A673 (cell line): ENCODE measurements at regions not wholly inside any gene's neighbourhood (a gene's known extent, or its start where the extent isn't known, plus 50 kb on each side); places are given as distances from the start of the nearest gene placed in this dataset.

Experiments
- BruUV-seq: library from RNA; stranded (reverse); fragments of 400-500 nt; replicated peaks from 2 replicates; lab custom pipeline; 2021; lab: Mats Ljungman, UMichigan
- CTCF ChIA-PET: fragments of 300-600 bp; sonication (Branson Sonifier 250); formaldehyde crosslinking; loops from one replicate; lab custom pipeline; 2022; ENCODE audit warnings: antibody characterized with exemption; lab: Charles Lee
- POLR2A ChIA-PET: fragments of 300-600 bp; sonication (Branson Sonifier 250); formaldehyde crosslinking; loops from one replicate; lab custom pipeline; 2022; ENCODE audit warnings: antibody characterized with exemption; ENCODE audit not compliant: low non-redundant PET; lab: Charles Lee
- DNase-seq: peaks from one replicate; pipeline ENCODE4 v3.0.0-alpha.2; 2015; ENCODE audit warnings: low spot score
- H3K27ac ChIP-seq: fragments of 200-600 bp; sonication (generic); 2 replicates; pipeline ENCODE4 v1.5.1; 2016; ENCODE audit warnings: mixed run types, low read depth, mild to moderate bottlenecking, mixed read lengths, antibody characterized with exemption, low read length; ENCODE audit not compliant: poor library complexity, severe bottlenecking
- H3K27me3 ChIP-seq: fragments of 200-600 bp; sonication (generic); replicated peaks from 2 replicates; pipeline ENCODE4 v1.6.1; 2017; ENCODE audit warnings: mixed run types, low read depth, mild to moderate bottlenecking, mixed read lengths, antibody characterized with exemption, low read length; ENCODE audit not compliant: insufficient read depth, poor library complexity
- H3K36me3 ChIP-seq: fragments of 200-600 bp; sonication (generic); 2 replicates; pipeline ENCODE4 v1.6.1; 2016; ENCODE audit warnings: mixed run types, mild to moderate bottlenecking, mixed read lengths, antibody characterized with exemption, low read length; ENCODE audit not compliant: insufficient read depth, poor library complexity, severe bottlenecking
- H3K4me1 ChIP-seq: fragments of 200-600 bp; sonication (generic); 2 replicates; pipeline ENCODE4 v1.6.1; 2017; ENCODE audit warnings: mixed run types, mild to moderate bottlenecking, mixed read lengths, antibody characterized with exemption, low read length; ENCODE audit not compliant: insufficient read depth, poor library complexity, severe bottlenecking
- H3K4me3 ChIP-seq: fragments of 200-600 bp; sonication (generic); 2 replicates; pipeline ENCODE4 v1.5.1; 2016; ENCODE audit warnings: low read depth, mixed run types, mild to moderate bottlenecking, mixed read lengths, low read length; ENCODE audit not compliant: poor library complexity, severe bottlenecking
- H3K9me3 ChIP-seq: fragments of 200-600 bp; sonication (generic); 2 replicates; pipeline ENCODE4 v1.6.1; 2016; ENCODE audit warnings: mixed run types, low read depth, mild to moderate bottlenecking, mixed read lengths, antibody characterized with exemption, low read length; ENCODE audit not compliant: poor library complexity, severe bottlenecking
- CTCF ChIP-seq: fragments of 300-800, 200-600 bp; sonication (generic); conservative IDR thresholded peaks from 2 replicates; pipeline ENCODE4 v1.5.1; 2017; ENCODE audit warnings: low read depth, mild to moderate bottlenecking, antibody characterized with exemption, low read length, moderate library complexity, mixed read lengths
- EZH2 ChIP-seq: fragments of 200-600 bp; sonication (generic); IDR thresholded peaks from 2 replicates; pipeline ENCODE4 v1.6.1; 2017; ENCODE audit warnings: borderline replicate concordance, low read depth, mild to moderate bottlenecking, mixed read lengths, antibody characterized with exemption, low read length; ENCODE audit not compliant: poor library complexity, severe bottlenecking
- intact Hi-C: fragments of 100-400 bp; cut with micrococcal nuclease; formaldehyde crosslinking; loops from one replicate; pipeline ENCODE4 v1.10.0; 2022; ENCODE audit not compliant: unreplicated experiment

- TF ChIP-seq CTCF, result no peak
- TF ChIP-seq EZH2, result no peak
- ChIA-PET POLR2A (no interaction called here), CTCF (no interaction called here)
- BruUV-seq, result no TSS peak
- H3K27me3 ChIP-seq, result peaks cover 24% of the 10 kb centered on the region
- DNase-seq, result no peak
- H3K27ac ChIP-seq, result no peak overlapping the region
- intact Hi-C loops, result no loop called here
- H3K9me3 ChIP-seq, result no peaks in the 10 kb centered on the region
- H3K36me3 ChIP-seq, result no peaks in the 10 kb centered on the region
- no peak overlapping the region for H3K4me3 ChIP-seq
- H3K4me1 ChIP-seq, result no peaks in the 10 kb centered on the region
These were observed 96.9 kb downstream of the CTAGE1 start for GRCh38 chr18:22320771-22321170.

GRCh38 chr18:22320155-22320554 lies 97.6 kb downstream of the CTAGE1 start:
- ChIA-PET POLR2A (no interaction called here), CTCF (no interaction called here)
- Histone ChIP-seq H3K9me3 (no peaks in the 10 kb centered on the region), H3K4me1 (no peaks in the 10 kb centered on the region), H3K4me3 (no peak overlapping the region), H3K27me3 (peaks cover 21% of the 10 kb centered on the region), H3K27ac (no peak overlapping the region), H3K36me3 (no peaks in the 10 kb centered on the region)
- intact Hi-C loops, result no loop called here
- TF ChIP-seq EZH2, result no peak
- TF ChIP-seq CTCF, result no peak
- no TSS peak for BruUV-seq
- DNase-seq, result no peak

- POLR2A ChIA-PET, result no interaction called here
- BruUV-seq, result no TSS peak
- CTCF ChIA-PET, result no interaction called here
- Histone ChIP-seq H3K4me3 (no peak overlapping the region), H3K4me1 (no peaks in the 10 kb centered on the region), H3K9me3 (no peaks in the 10 kb centered on the region), H3K27ac (no peak overlapping the region), H3K36me3 (no peaks in the 10 kb centered on the region), H3K27me3 (peaks cover 18% of the 10 kb centered on the region)
- intact Hi-C loops, result no loop called here
- DNase-seq, result no peak
- TF ChIP-seq EZH2 (no peak), CTCF (no peak)
These were observed 98.8 kb downstream of the CTAGE1 start for GRCh38 chr18:22318745-22319407.
